ENCODE measurements at regions not wholly inside any gene's neighbourhood (a gene's known extent, or its start where the extent isn't known, plus 50 kb on each side); places are given as distances from the start of the nearest gene placed in this dataset.
"Not testable (repeated sequence)": the region's sequence is repeated elsewhere in the genome, so short reads cannot be mapped to it uniquely, and the experiment has no call there.

GRCh38 chr4:162782096-162782777, 384.5 kb downstream of the NAF1 start:
- H3K36me3 ChIP-seq: no peaks in the 10 kb centered on the region
- H3K27ac ChIP-seq: no peak overlapping the region
- DNase-seq: no peak
- intact Hi-C loops (cut with DNase I; ENCODE audit: low total_unique reads): no loop called here
- H3K4me1 ChIP-seq: no peaks in the 10 kb centered on the region
- no peak overlapping the region for H3K4me3 ChIP-seq
- TF ChIP-seq, protein P1, sequence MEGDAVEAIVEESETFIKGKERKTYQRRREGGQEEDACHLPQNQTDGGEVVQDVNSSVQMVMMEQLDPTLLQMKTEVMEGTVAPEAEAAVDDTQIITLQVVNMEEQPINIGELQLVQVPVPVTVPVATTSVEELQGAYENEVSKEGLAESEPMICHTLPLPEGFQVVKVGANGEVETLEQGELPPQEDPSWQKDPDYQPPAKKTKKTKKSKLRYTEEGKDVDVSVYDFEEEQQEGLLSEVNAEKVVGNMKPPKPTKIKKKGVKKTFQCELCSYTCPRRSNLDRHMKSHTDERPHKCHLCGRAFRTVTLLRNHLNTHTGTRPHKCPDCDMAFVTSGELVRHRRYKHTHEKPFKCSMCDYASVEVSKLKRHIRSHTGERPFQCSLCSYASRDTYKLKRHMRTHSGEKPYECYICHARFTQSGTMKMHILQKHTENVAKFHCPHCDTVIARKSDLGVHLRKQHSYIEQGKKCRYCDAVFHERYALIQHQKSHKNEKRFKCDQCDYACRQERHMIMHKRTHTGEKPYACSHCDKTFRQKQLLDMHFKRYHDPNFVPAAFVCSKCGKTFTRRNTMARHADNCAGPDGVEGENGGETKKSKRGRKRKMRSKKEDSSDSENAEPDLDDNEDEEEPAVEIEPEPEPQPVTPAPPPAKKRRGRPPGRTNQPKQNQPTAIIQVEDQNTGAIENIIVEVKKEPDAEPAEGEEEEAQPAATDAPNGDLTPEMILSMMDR (IDR thresholded peaks at IDR 0.05): no peak
- H3K27me3 ChIP-seq: no peaks in the 10 kb centered on the region
- no peaks in the 10 kb centered on the region for H3K9me3 ChIP-seq

GRCh38 chr4:162770761-162771490, 395.8 kb downstream of the NAF1 start:
- TF ChIP-seq, protein P1 (IDR thresholded peaks at IDR 0.05): no peak
- no peak for TF ChIP-seq POLR2A (IDR thresholded peaks at IDR 0.05)
- H3K27me3 ChIP-seq: no peaks in the 10 kb centered on the region
- no peak for DNase-seq
- no peak overlapping the region for H3K4me3 ChIP-seq
- no peaks in the 10 kb centered on the region for H3K36me3 ChIP-seq
- H3K9me3 ChIP-seq: no peaks in the 10 kb centered on the region
- no peaks in the 10 kb centered on the region for H3K4me1 ChIP-seq
- H3K27ac ChIP-seq: no peak overlapping the region
- intact Hi-C loops (cut with DNase I; ENCODE audit: low total_unique reads): no loop called here

DNA sequence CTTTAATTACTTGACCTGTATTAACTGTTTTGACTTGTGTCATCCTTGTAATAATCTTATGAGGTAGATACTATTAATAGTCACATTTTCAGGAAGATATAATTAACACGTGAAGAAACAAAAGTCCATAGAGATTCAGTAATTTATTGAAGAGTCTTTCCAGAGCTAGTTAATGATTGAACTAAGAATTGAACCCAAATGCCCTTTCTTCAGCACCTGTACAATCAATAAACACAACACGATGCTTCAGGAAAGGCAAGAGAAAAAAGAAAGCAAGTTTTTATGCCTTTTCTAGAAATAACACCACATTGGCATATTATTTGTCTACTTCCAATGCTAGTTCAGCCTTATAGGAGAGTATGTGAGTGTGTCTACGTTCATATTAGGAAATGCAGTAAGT, 399.6 kb downstream of the NAF1 start:
- no peak for DNase-seq
- no peaks in the 10 kb centered on the region for H3K36me3 ChIP-seq
- H3K9me3 ChIP-seq: no peaks in the 10 kb centered on the region
- intact Hi-C loops (cut with DNase I; ENCODE audit: low total_unique reads): no loop called here
- no peak overlapping the region for H3K4me3 ChIP-seq
- TF ChIP-seq, protein P1 (IDR thresholded peaks at IDR 0.05): no peak
- TF ChIP-seq POLR2A (IDR thresholded peaks at IDR 0.05): no peak
- no peaks in the 10 kb centered on the region for H3K27me3 ChIP-seq
- H3K4me1 ChIP-seq: no peaks in the 10 kb centered on the region
- H3K27ac ChIP-seq: no peak overlapping the region

DNA sequence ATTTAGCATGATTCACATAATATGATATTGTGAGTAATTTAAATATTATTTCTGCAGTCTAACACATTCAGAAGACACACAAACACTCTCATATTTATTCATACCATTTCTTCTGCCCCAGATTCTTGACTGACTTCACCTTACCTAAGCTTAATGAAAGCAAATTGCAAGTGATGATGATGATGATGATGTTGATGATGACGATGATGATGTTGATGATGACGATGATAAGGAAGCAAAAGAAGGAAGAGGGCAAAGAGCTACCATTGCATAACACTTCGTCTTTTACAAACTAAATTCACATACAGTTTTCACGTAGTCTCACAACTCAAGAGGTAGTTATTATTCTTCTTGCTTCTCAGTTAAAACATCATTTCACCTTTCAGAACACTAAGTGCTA, 404.7 kb downstream of the NAF1 start:
- no peak for DNase-seq
- Histone ChIP-seq H3K9me3 (no peaks in the 10 kb centered on the region), H3K27me3 (no peaks in the 10 kb centered on the region), H3K36me3 (no peaks in the 10 kb centered on the region), H3K4me3 (no peak overlapping the region), H3K27ac (no peak overlapping the region), H3K4me1 (no peaks in the 10 kb centered on the region)
- no peak for TF ChIP-seq POLR2A (IDR thresholded peaks at IDR 0.05)
- TF ChIP-seq, protein P1 (IDR thresholded peaks at IDR 0.05): no peak
- intact Hi-C loops (cut with DNase I; ENCODE audit: low total_unique reads): no loop called here

GRCh38 chr4:162740228-162740627, 426.5 kb downstream of the NAF1 start:
- intact Hi-C loops (cut with DNase I; ENCODE audit: low total_unique reads): not testable (repeated sequence)

DNA sequence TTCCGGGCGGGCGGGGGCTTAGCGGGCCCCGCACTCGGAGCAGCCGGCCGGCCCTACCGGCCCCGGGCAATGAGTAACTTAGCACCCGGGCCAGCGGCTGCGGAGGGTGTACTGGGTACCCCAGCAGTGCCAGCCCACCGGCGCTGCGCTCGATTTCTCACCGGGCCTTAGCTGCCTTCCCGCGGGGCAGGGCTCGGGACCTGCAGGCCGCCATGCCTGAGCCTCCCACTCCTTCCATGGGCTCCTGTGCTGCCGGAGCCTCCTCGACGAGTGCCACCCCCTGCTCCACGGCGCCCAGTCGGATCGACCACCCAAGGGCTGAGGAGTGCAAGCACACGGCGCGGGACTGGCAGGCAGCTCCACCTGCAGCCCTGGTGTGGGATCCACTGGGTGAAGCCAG, 427.1 kb downstream of the NAF1 start:
- H3K36me3 ChIP-seq; H3K9me3 ChIP-seq; H3K4me3 ChIP-seq; H3K27me3 ChIP-seq; H3K27ac ChIP-seq; H3K4me1 ChIP-seq; intact Hi-C loops (cut with DNase I; ENCODE audit: low total_unique reads); DNase-seq: not testable (repeated sequence)

More at GRCh38 chr4:162740228-162740627, 426.5 kb downstream of the NAF1 start:
- not testable (repeated sequence) for DNase-seq, H3K36me3 ChIP-seq, H3K4me3 ChIP-seq, H3K27ac ChIP-seq, H3K27me3 ChIP-seq, H3K4me1 ChIP-seq, H3K9me3 ChIP-seq

Measured in uterus (tissue), 3 donors.